OCI-LY1 (cell line): ENCODE measurements at regions not wholly inside any gene's neighbourhood (a gene's known extent, or its start where the extent isn't known, plus 50 kb on each side); places are given as distances from the start of the nearest gene placed in this dataset.
"Not testable (repeated sequence)": the region's sequence is repeated elsewhere in the genome, so short reads cannot be mapped to it uniquely, and the experiment has no call there.

ENCODE experiments used
- CTCF ChIP-seq: fragments of 200-600 bp; sonication (generic), shearing (Covaris generic); IDR thresholded peaks from 2 replicates; pipeline ENCODE4 v1.5.1; 2017; ENCODE audit warnings: mild to moderate bottlenecking, antibody characterized with exemption, low read length, moderate library complexity, mixed read lengths
- EZH2 ChIP-seq: fragments of 200-600 bp; sonication (generic), shearing (Covaris generic); IDR thresholded peaks from 2 replicates; pipeline ENCODE4 v1.8.0; 2017; ENCODE audit warnings: borderline replicate concordance, mixed run types, mild to moderate bottlenecking, antibody characterized with exemption, low read length, moderate library complexity, mixed read lengths

- TF ChIP-seq CTCF, EZH2: not testable (repeated sequence)
These were observed 249.5 kb downstream of the ZNF608 start for GRCh38 chr5:124496968-124497367.
